HepG2 (cell line): ENCODE measurements at regions not wholly inside any gene's neighbourhood (a gene's known extent, or its start where the extent isn't known, plus 50 kb on each side); places are given as distances from the start of the nearest gene placed in this dataset.

Source experiments
- ATAC-seq: fragments of 200-7000 bp; cut with Tn5 transposase; 3 replicates; pipeline ENCODE4 v1.9.1; 2020; ENCODE audit warnings: mild to moderate bottlenecking, moderate library complexity
- BruUV-seq: library from RNA; stranded (reverse); fragments of 400-500 nt; replicated peaks from 2 replicates; lab custom pipeline; 2021; lab: Mats Ljungman, UMichigan
- CTCF ChIA-PET: fragments of 300-600 bp; formaldehyde crosslinking; extraction: SDS; loops from one replicate; lab custom pipeline; 2021; ENCODE audit warnings: low total read pairs, inconsistent platforms, low intra/inter-chr PET ratio; lab: Yijun Ruan, JAX
- POLR2A ChIA-PET: fragments of 350-600 bp; sonication (Branson Sonifier 250); formaldehyde crosslinking; loops from one replicate; lab custom pipeline; 2020; ENCODE audit warnings: antibody characterized with exemption, inconsistent platforms; lab: Yijun Ruan, JAX
- DNase-seq: peaks from one replicate; pipeline ENCODE4 v3.0.0-alpha.2; 2015; ENCODE audit warnings: low spot score
- FAIRE-seq: peaks from 3 replicates; lab custom pipeline; 2011; peaks lifted over from hg19 to GRCh38; lab: Jason Lieb, UNC
- H2AFZ ChIP-seq: one replicate; pipeline ENCODE4 v1.6.1; 2011; ENCODE audit warnings: low read length, inconsistent platforms
- H3K27ac ChIP-seq: fragments of 300-600 bp; 3 replicates; pipeline ENCODE4 v1.8.0; 2011; ENCODE audit warnings: mixed run types, mild to moderate bottlenecking, mixed read lengths, low read length, inconsistent platforms; ENCODE audit not compliant: insufficient read depth; ENCODE audit errors: extremely low read length
- H3K27me3 ChIP-seq, 2 experiments: fragments of 200-600 bp in 1 of 2; 2 replicates in 1 of 2; 3 replicates in 1 of 2; pipeline versions ENCODE4 v1.6.0 to v1.8.0; 2011; ENCODE audit warnings: low read length in 2 of 2, mild to moderate bottlenecking in 2 of 2, moderate library complexity in 2 of 2, inconsistent platforms in 1 of 2; ENCODE audit not compliant: insufficient read depth in 2 of 2, control insufficient read depth in 1 of 2
- H3K36me3 ChIP-seq, 2 experiments: fragments of 200-600 bp in 1 of 2; replicated peaks in 1 of 2; 2 replicates in 1 of 2; 3 replicates in 1 of 2; pipeline versions ENCODE4 v1.5.1 to v1.8.0; 2011; ENCODE audit warnings: low read length in 2 of 2, inconsistent platforms in 1 of 2; ENCODE audit not compliant: insufficient read depth in 2 of 2, control insufficient read depth in 1 of 2
- H3K4me1 ChIP-seq: 2 replicates; pipeline ENCODE4 v1.5.1; 2012; ENCODE audit warnings: low read length, inconsistent platforms; ENCODE audit not compliant: insufficient read depth
- H3K4me2 ChIP-seq: 2 replicates; pipeline ENCODE4 v1.6.0; 2011; ENCODE audit warnings: low read depth, low read length, inconsistent platforms
- H3K4me3 ChIP-seq, 3 experiments: fragments of 200-600 bp in 1 of 3; sonication (generic), shearing (Covaris generic) in 1 of 3; replicated peaks in 1 of 3; 2 replicates each; pipeline ENCODE4 v1.5.1; 2011 to 2016; ENCODE audit warnings: low read length in 3 of 3, inconsistent platforms in 2 of 3, low read depth in 2 of 3, mild to moderate bottlenecking in 2 of 3, control low read depth in 1 of 3, mixed read lengths in 1 of 3; ENCODE audit not compliant: insufficient read depth in 1 of 3
- H3K79me2 ChIP-seq: one replicate; pipeline ENCODE4 v1.6.1; 2011; ENCODE audit warnings: low read length, inconsistent platforms; ENCODE audit not compliant: insufficient read depth
- H3K9ac ChIP-seq: 2 replicates; pipeline ENCODE4 v1.6.0; 2011; ENCODE audit warnings: mild to moderate bottlenecking, low read depth, low read length, inconsistent platforms; ENCODE audit not compliant: insufficient read depth
- H3K9me3 ChIP-seq: 2 replicates; pipeline ENCODE4 v1.5.1; 2012; ENCODE audit warnings: mild to moderate bottlenecking, low read length
- H4K20me1 ChIP-seq: 2 replicates; pipeline ENCODE4 v1.6.0; 2011; ENCODE audit warnings: inconsistent platforms, mild to moderate bottlenecking, low read length, moderate library complexity; ENCODE audit not compliant: insufficient read depth
- HHEX ChIP-seq: IDR thresholded peaks from 2 replicates; pipeline ENCODE4 v1.6.1; 2016; ENCODE audit warnings: control low read depth
- HMG20B ChIP-seq: conservative IDR thresholded peaks from 2 replicates; pipeline ENCODE4 v1.6.1; 2016; ENCODE audit warnings: missing genetic modification reagents, missing compliant biosample characterization
- NFKBIZ ChIP-seq: IDR thresholded peaks from 2 replicates; pipeline ENCODE4 v1.6.1; 2018; ENCODE audit warnings: missing genetic modification reagents, missing compliant biosample characterization
- REXO4 ChIP-seq: sonication (generic); formaldehyde crosslinking; IDR thresholded peaks from 2 replicates; pipeline ENCODE4 v1.8.0; 2022; ENCODE audit warnings: missing genetic modification reagents, mild to moderate bottlenecking, borderline replicate concordance
- SETDB1 ChIP-seq: sonication (generic); formaldehyde crosslinking; IDR thresholded peaks from 2 replicates; pipeline ENCODE4 v1.5.1; 2020; ENCODE audit warnings: missing genetic modification reagents, mild to moderate bottlenecking, borderline replicate concordance
- SIX1 ChIP-seq: sonication (generic); formaldehyde crosslinking; IDR thresholded peaks from 2 replicates; pipeline ENCODE4 v1.4.0; 2020; ENCODE audit warnings: missing genetic modification reagents, borderline replicate concordance
- SMAD1 ChIP-seq: sonication (generic); formaldehyde crosslinking; IDR thresholded peaks from 2 replicates; pipeline ENCODE4 v1.4.0; 2020; ENCODE audit warnings: missing genetic modification reagents, low read depth, mild to moderate bottlenecking, borderline replicate concordance
- TAF1 ChIP-seq: sonication (generic); formaldehyde crosslinking; IDR thresholded peaks from 2 replicates; pipeline ENCODE4 v1.4.0; 2020; ENCODE audit warnings: missing genetic modification reagents
- ZNF501 ChIP-seq: sonication (generic); formaldehyde crosslinking; IDR thresholded peaks from 2 replicates; pipeline ENCODE4 v1.5.1; 2020; ENCODE audit warnings: mild to moderate bottlenecking, moderate library complexity, missing genetic modification reagents
- ZNF607 ChIP-seq: sonication (generic); formaldehyde crosslinking; IDR thresholded peaks from 2 replicates; pipeline ENCODE4 v1.5.1; 2020; ENCODE audit warnings: missing genetic modification reagents, mild to moderate bottlenecking, borderline replicate concordance
- ZNF670 ChIP-seq: sonication (generic); formaldehyde crosslinking; IDR thresholded peaks from 2 replicates; pipeline ENCODE4 v1.8.0; 2022; ENCODE audit warnings: mild to moderate bottlenecking, missing genetic modification reagents, borderline replicate concordance
- WGBS: methylation state at CpG from one replicate; pipeline ENCODE4 v1.1.6; 2017; ENCODE audit warnings: low lambda C conversion rate; 5-methylcytosine and 5-hydroxymethylcytosine counted together
- in situ Hi-C: cut with HindIII; loops from 2 replicates; pipeline ENCODE4 v1.10.0; 2017; ENCODE audit warnings: low pct_unique_long_range_greater_than_20kb; ENCODE audit not compliant: extremely low pct_ligation_motif_present
- intact Hi-C: fragments of 100-400 bp; cut with micrococcal nuclease; formaldehyde crosslinking; loops from one replicate; pipeline ENCODE4 v1.10.0; 2022; ENCODE audit not compliant: unreplicated experiment
- TF ChIP-seq, protein P1 (sequence below): sonication (generic); formaldehyde crosslinking; IDR thresholded peaks from 2 replicates; pipeline ENCODE4 v1.4.0; 2020; ENCODE audit warnings: missing genetic modification reagents
- TF ChIP-seq, protein P2 (sequence below): sonication (generic); formaldehyde crosslinking; IDR thresholded peaks from 2 replicates; pipeline ENCODE4 v1.8.1; 2023; ENCODE audit warnings: mild to moderate bottlenecking, inconsistent platforms, moderate library complexity, missing genetic modification reagents, borderline replicate concordance
- TF ChIP-seq, protein P3 (sequence below): sonication (generic); formaldehyde crosslinking; conservative IDR thresholded peaks from 2 replicates; pipeline ENCODE4 v1.4.0; 2020; ENCODE audit warnings: missing genetic modification reagents
- TF ChIP-seq, protein P4 (sequence below): sonication (generic); formaldehyde crosslinking; IDR thresholded peaks from 2 replicates; pipeline ENCODE4 v1.5.1; 2020; ENCODE audit warnings: missing genetic modification reagents, mild to moderate bottlenecking, borderline replicate concordance
- TF ChIP-seq, protein P5 (sequence below): IDR thresholded peaks from 2 replicates; pipeline ENCODE4 v1.6.1; 2016; ENCODE audit warnings: low read depth, borderline replicate concordance
- TF ChIP-seq, protein P6 (sequence below): fragments of 450-650 bp; IDR thresholded peaks from 2 replicates; pipeline ENCODE4 v1.6.1; 2017; ENCODE audit warnings: mild to moderate bottlenecking

DNA sequence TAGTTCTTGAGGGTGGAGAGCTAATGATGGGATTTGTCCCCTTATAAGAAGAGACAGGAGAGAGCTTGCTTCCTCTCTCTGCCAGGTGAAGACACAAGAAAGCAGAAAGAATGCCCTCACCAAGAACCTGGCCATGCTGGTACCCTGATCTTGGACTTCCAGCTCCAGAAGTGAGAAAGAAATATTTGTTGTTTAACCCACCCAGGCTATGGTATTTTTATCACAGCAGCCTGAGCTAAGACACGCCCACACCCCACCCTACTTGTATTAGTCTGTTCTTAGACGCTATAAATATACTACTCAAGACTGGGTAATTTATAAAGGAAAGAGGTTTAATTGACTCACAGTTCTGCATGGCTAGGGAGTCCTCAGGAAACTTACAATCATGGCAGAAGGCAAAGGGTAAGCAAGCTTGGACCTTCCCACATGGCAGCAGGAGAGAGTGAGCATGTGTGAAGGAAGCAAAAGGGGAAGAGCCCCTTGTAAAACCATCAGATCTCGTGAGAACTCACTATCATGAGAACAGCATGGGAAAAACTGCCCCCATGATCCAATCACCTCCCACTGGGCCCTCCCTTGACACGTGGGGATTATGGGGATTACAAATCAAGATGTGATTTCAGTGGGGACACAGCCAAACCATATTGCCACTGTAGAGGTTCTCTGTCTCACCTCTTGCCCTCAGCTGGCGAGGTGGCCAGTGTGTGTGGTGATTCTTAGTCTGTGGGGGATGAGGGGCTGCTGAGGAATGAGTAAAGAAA is 57.4 kb upstream of the RCBTB2 start:
- Histone ChIP-seq H3K4me2 (peak overlapping the region; percentile 19), H3K4me1 (peaks cover 92% of the 10 kb centered on the region), H3K9me3 (peaks cover 10% of the 10 kb centered on the region), H2AFZ (no peak overlapping the region), H3K9ac (no peak overlapping the region), H3K27me3 (no peaks in the 10 kb centered on the region), H3K4me3 (no peak overlapping the region; a peak in 2 of 6 replicates), H3K79me2 (no peaks in the 10 kb centered on the region), H4K20me1 (no peaks in the 10 kb centered on the region), H3K36me3 (no peaks in the 10 kb centered on the region), H3K27ac (peak overlapping the region; percentile 59)
- DNase-seq (no peak), ATAC-seq (no peak), FAIRE-seq (no peak)
- in situ Hi-C loops: loop anchor here (5.0 to 25.0 kb wide), 2 partner anchors 177 to 478 kb away; no protein-coding TSS in a partner anchor
- WGBS: 84% methylated on average over 5 of the region's 5 CpGs
- ChIA-PET POLR2A (no interaction called here), CTCF (no interaction called here)
- intact Hi-C loops: no loop called here
- TF ChIP-seq REXO4 (CRISPR knock-in tag) (no peak), ZNF670 (CRISPR knock-in tag) (0 out of 2 replicates have a peak, but pooled peaks have one; percentile 30), ZNF501 (CRISPR knock-in tag) (0 out of 2 replicates have a peak, but pooled peaks have one; percentile 20), ZNF607 (CRISPR knock-in tag) (no peak), SIX1 (no peak), TAF1 (CRISPR knock-in tag) (no peak), HMG20B (CRISPR knock-in tag) (no peak), SMAD1 (CRISPR knock-in tag) (no peak), NFKBIZ (CRISPR knock-in tag) (no peak), HHEX (no peak), SETDB1 (0 out of 2 replicates have a peak, but pooled peaks have one; percentile 19)
- TF ChIP-seq, protein P1, sequence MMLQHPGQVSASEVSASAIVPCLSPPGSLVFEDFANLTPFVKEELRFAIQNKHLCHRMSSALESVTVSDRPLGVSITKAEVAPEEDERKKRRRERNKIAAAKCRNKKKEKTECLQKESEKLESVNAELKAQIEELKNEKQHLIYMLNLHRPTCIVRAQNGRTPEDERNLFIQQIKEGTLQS (CRISPR knock-in tag): no peak
- TF ChIP-seq, protein P2, sequence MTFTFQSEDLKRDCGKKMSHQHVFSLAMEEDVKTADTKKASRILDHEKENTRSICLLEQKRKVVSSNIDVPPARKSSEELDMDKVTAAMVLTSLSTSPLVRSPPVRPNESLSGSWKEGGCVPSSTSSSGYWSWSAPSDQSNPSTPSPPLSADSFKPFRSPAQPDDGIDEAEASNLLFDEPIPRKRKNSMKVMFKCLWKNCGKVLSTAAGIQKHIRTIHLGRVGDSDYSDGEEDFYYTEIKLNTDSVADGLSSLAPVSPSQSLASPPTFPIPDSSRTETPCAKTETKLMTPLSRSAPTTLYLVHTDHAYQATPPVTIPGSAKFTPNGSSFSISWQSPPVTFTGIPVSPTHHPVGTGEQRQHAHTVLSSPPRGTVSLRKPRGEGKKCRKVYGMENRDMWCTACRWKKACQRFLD (CRISPR knock-in tag): no peak
- TF ChIP-seq, protein P3, sequence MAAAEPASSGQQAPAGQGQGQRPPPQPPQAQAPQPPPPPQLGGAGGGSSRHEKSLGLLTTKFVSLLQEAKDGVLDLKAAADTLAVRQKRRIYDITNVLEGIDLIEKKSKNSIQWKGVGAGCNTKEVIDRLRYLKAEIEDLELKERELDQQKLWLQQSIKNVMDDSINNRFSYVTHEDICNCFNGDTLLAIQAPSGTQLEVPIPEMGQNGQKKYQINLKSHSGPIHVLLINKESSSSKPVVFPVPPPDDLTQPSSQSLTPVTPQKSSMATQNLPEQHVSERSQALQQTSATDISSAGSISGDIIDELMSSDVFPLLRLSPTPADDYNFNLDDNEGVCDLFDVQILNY (CRISPR knock-in tag): no peak
- TF ChIP-seq, protein P4, sequence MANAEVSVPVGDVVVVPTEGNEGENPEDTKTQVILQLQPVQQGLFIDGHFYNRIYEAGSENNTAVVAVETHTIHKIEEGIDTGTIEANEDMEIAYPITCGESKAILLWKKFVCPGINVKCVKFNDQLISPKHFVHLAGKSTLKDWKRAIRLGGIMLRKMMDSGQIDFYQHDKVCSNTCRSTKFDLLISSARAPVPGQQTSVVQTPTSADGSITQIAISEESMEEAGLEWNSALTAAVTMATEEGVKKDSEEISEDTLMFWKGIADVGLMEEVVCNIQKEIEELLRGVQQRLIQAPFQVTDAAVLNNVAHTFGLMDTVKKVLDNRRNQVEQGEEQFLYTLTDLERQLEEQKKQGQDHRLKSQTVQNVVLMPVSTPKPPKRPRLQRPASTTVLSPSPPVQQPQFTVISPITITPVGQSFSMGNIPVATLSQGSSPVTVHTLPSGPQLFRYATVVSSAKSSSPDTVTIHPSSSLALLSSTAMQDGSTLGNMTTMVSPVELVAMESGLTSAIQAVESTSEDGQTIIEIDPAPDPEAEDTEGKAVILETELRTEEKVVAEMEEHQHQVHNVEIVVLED: no peak
- TF ChIP-seq, protein P5, sequence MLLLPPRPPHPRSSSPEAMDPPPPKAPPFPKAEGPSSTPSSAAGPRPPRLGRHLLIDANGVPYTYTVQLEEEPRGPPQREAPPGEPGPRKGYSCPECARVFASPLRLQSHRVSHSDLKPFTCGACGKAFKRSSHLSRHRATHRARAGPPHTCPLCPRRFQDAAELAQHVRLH (CRISPR knock-in tag): no peak
- TF ChIP-seq, protein P6, sequence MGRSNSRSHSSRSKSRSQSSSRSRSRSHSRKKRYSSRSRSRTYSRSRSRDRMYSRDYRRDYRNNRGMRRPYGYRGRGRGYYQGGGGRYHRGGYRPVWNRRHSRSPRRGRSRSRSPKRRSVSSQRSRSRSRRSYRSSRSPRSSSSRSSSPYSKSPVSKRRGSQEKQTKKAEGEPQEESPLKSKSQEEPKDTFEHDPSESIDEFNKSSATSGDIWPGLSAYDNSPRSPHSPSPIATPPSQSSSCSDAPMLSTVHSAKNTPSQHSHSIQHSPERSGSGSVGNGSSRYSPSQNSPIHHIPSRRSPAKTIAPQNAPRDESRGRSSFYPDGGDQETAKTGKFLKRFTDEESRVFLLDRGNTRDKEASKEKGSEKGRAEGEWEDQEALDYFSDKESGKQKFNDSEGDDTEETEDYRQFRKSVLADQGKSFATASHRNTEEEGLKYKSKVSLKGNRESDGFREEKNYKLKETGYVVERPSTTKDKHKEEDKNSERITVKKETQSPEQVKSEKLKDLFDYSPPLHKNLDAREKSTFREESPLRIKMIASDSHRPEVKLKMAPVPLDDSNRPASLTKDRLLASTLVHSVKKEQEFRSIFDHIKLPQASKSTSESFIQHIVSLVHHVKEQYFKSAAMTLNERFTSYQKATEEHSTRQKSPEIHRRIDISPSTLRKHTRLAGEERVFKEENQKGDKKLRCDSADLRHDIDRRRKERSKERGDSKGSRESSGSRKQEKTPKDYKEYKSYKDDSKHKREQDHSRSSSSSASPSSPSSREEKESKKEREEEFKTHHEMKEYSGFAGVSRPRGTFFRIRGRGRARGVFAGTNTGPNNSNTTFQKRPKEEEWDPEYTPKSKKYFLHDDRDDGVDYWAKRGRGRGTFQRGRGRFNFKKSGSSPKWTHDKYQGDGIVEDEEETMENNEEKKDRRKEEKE: no peak
- BruUV-seq: no TSS peak
